Umbilical cord (tissue), 1 donor: ENCODE measurements at regions not wholly inside any gene's neighbourhood (a gene's known extent, or its start where the extent isn't known, plus 50 kb on each side); places are given as distances from the start of the nearest gene placed in this dataset.
A peak's percentile ranks its signal among the peaks of the same experiment; 100 is the strongest.

Source experiments
- DNase-seq: peaks from one replicate; pipeline ENCODE4 v3.0.0-alpha.2; 2015; ENCODE audit warnings: low spot score

GRCh38 chr10:43973801-43974200 is 325.1 kb upstream of the ZNF32 start:
- no peak for DNase-seq

GRCh38 chr10:43972976-43973647 is 324.4 kb upstream of the ZNF32 start:
- DNase-seq, result no peak

DNA sequence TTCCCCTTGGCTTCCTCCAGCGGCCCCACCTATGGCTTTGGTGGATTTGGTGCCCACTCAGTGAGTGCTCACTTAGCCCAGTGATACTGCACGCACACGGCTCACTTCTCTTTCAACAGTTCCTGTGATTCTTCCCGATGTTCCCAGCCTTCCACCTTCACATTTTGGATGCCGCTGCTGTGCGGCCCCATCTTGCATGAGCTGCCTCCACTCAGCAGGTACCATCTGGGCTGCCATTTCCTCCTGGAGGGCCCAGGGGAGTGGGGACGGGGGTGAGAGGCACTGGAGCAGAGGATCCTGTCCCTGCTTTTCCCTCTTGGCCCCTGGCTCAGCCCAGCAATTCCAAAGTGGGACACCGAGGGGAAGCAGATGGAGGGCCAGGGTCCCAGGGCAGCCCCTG is 323.3 kb upstream of the ZNF32 start:
- no peak for DNase-seq

- DNase-seq, result no peak
Observed at GRCh38 chr10:43971306-43971705, 322.6 kb upstream of the ZNF32 start.

DNA sequence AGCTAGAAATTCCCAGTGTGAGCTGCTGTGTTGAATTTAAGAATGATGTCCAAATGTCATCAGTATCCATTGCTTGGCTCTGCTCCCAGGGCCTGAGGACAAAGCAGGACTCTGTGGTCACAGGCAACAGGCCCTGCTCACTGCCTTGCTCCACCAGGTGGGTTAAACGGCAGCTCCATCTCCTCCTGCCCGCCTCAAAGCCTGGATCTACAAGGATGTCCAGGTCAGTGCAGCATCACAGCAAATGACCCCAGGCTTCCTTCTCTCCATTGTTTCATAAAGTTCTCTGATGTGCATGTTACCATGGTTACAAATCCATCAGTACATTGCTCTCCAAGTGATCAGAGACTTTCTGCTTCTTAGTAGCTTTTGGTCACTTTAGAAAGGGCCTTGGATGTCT is 322.0 kb upstream of the ZNF32 start:
- no peak for DNase-seq

DNA sequence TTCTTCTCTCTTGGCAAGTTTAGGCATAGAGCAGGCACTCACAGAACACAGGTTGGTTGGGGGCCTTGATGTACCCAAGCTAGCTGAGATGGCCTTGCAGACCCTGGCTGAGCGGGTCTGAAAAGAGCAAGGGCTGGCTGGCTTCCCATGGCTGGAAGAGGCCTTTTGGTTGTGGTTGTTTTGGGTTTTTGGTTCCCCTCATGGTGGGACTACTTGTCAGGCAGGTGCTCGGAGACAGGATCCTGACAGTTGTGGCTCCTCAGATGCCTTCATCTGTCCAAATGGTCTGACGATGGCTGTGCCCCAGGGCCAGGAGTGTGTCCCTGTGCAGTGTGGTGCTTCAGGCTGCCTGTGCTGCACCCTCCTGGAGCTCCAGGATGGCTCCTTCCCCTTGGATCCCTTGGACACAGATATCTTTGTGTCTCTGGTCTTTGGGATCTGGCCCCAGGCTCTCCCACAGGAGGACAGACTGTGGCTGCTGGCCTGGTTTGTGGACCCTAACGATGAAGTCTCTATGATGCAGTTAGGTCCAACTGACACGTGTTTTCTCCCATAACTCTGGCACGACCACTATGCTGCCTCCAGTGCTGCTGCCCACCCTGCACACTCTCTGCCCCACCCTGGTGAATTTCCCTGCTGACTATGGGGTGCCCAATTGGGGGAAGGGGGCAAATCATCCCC is 321.5 kb upstream of the ZNF32 start:
- no peak for DNase-seq

GRCh38 chr10:43969506-43969905 is 320.8 kb upstream of the ZNF32 start:
- DNase-seq, result no peak

DNA sequence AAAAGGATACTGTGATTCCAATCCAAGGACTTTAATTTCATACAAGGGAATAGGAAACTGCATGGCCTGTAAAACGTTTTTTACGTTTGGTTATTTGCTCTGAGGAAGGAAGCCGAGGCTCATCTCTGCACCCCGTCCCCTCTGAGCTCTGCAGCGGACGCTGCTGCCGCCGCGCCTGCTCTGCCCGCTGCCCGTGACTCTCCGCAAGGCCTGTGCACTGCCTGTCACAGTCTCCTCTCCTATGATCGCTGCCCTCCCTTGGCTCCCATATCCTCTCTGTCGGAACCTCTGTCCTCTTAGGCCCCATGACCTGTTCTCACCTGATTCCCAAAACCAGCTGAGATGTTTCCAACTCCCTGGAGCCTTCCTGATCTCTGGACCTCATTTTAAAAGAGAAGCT is 320.3 kb upstream of the ZNF32 start:
- DNase-seq, result no peak

- DNase-seq, result no peak
Observed at GRCh38 chr10:43968076-43968475, 319.4 kb upstream of the ZNF32 start.

DNA sequence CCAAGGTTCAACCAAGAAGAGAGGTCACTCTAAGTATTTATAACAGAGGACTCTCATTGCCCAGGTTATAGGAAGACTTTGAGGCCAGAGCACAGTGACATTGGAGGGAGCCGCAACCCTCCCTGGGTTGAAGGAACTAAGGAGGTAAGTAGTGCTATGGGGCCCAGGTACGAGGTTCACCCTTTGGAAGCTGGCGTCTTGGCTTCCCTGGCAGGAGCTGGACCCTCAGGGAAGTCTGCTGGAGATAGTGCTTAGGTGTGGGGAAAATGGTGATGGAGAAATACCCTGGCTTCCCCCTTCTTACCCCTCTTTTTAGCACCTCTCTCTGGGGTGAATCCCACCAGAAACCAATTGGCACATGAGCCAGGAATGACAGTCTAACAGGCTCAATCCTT is 317.9 kb upstream of the ZNF32 start:
- DNase-seq, result no peak

DNA sequence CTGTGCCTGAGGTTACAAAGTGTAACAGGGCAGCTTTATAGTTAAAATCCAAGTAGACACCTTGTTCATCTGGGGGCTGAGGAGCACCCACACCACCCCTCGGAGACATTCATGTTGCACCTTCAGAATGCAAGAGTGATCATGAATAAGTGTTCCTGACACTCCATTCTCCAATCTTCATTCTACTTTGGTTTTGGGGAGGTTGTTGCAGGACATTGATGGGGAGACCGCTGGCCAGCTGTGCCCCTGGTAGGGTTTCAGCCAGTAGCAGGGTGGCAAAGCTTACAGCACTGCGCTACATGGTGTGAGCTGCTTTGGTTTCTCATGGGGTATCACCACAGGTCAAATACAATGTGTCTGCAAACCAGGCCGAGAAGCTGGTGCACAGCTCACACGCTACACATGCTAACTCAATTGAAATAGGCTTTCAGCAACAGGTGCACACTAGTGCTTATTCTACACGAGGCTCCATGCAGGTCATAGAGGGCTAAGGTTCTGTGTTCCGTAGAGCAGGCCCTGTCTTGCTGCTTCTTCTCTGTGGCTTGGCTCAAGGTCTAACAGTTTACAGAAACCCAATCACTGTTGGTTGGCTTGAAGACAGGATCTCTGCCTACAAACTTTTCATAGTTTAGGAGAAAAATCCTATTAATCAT is 317.4 kb upstream of the ZNF32 start:
- no peak for DNase-seq

- DNase-seq, result peak; percentile 41
Observed at GRCh38 chr10:43965033-43965917, 316.6 kb upstream of the ZNF32 start.

DNA sequence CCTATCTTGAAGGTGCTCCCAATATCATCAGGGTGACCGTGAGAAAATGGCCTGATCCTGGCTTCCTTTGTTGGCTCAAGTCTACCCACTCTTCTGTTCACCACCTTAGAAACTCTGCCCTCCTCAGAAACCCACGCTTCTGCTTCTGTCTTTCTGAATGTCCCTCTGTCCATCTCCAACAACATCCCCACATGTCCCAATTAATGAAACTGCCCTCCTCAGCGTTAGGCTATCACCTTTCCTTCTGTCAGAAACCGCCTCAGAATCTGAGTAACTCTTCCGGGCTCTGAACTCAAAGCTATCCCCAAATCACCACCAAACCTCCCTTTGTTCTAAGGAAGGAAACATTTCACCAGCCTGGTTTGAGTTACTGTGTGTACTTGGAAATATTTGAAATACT is 315.8 kb upstream of the ZNF32 start:
- DNase-seq, result no peak

DNA sequence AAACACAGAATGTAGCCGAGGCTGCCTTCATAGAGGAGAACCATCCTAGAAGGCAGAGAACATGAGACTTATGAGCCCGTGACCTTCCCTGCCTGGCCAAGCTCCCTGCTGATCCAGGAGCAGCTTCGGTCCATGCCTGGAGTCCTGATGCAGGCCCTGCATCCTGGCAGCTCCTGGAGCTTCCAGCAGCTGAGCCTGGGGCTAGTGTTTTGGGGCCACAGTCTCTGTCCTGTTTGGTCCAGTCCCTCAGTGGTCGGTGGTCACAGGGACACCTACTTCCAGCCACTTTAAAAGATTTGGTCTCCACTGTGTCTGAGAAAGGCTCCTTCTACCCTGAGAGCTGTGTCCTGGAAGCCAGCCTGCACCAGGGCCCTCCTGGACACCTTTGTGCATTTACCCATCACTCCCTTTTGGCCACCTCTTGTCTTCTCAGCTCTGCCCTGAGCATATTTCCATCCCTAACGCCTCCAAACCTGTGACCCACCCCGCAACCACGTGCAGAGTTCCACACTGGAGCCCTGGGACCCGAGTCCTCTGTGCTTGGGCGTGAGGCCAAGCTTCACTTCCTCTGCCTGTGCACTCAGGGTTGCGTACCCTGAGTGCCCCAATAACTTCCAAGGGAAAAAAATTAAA is 315.2 kb upstream of the ZNF32 start:
- DNase-seq, result no peak

DNA sequence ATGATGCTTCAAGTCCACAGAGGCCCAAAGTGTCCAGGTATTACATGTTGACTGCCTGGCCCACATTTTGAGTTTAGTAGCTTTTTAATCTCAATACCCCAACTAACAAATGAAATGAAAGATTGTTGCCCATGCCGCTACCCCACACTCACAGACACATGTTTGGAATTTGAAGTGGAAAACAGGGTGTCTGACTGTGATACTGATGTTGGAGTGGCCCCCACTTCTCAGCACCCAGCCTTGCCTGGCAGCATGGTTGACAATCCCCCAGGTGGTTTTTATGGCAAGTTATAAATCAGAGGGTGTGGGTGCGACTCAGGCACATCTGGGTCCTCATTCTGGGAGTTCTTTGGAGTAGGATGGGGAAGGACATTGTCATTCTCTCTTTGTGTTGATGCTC is 314.7 kb upstream of the ZNF32 start:
- no peak for DNase-seq

DNA sequence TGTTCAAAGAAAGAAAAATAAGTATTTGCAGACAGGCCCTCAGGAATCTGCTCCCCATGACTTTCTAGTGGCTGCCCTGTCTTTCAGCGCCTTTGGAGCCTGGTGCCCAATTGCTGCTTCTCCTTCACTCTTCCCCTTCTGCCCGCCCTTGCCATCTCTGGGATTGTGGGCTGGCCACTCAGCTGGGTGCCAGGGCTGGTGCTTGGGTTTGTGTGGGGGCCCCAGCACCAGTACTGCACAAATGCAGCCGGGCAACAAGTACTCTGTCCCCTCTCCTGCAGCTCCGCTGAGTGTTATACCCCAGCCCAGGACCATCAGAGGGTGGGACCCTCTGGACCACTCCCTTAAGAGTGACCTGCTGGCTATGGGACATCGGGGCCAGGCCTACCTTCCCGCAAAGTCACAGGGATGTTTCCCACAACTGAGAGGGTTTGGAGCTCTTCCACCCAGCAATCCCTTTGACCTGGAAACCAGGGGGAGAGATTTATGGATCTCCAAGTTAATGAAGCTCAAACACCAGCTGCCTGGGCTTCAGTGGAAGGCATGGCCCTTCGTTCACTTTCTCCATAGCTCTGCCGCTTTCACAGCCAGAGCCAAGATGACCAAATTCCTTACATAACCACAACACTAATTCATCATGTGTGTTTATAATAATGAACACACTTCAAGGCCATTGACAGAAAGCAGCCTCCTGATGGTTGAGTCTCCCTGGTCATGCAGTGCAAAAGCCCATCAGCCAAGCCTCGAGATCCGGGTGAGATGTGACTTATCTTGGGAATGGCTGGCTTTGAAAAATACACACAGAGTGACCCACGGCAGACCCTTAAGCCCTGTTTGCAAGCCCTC is 313.9 kb upstream of the ZNF32 start:
- DNase-seq, result no peak

DNA sequence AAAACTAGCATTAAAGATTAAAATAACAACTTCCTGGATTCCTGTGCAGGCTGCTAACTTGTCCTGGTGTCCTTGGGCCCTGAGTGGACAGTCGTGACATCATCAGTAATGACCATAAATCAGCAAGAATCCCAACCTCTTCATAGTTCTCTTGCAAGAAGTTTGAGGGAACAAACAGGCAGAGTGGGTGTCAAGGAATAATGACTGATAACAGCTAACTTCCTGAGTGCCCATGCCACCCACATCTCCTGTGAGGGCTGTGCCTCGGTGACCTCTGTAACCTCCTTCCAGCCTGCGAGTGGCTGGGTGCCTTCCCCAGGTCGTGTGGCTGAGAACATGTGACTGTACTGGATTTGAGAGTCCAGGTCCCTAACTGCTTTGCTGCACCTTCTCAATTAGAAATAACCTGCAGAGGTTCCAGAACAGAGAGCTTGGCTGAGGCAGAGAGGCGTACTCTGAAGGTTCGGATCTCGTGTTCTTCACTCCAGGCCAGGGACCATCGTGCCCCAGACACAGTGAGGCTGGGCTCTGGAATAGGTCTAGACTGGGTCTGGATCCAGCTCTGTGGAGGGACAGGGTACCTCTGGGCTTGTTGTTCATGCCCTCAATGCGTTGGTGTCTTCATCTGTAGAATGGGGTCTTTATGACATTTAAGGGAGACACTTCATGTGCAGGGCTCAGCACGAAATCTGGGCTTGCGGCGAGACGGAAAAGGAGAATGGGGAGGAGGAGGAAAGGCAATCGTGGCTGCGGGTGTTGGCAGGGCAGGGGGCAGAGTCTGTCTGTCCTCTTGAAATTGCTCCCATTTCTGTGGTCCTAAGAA is 313.1 kb upstream of the ZNF32 start:
- DNase-seq, result peak; percentile 14

GRCh38 chr10:43960981-43961380 is 312.3 kb upstream of the ZNF32 start:
- no peak for DNase-seq

- no peak for DNase-seq
Observed at GRCh38 chr10:43960477-43960876, 311.8 kb upstream of the ZNF32 start.

DNA sequence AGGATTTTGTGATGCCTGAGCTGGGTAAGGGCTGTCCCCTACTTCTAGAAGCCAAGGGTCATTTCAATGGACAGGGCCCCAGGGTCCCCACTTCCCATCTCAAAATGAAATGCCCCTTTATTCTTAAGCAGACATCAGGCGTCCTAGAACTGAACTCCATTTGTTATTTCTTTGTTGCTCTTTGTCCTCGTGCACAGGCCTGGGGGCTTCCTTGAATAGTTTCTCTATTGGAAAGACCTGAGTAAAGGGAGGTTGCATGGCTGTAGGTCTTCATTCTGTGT is 311.4 kb upstream of the ZNF32 start:
- DNase-seq, result no peak
